SK-N-SH treated with all-trans-retinoic acid at 6 μM for 48 hours (cell line): ENCODE measurements at regions not wholly inside any gene's neighbourhood (a gene's known extent, or its start where the extent isn't known, plus 50 kb on each side); places are given as distances from the start of the nearest gene placed in this dataset.

Experiments used
- ATAC-seq: fragments of 200-7000 bp; cut with Tn5 transposase; 3 replicates; pipeline ENCODE4 v1.9.1; 2020; ENCODE audit warnings: mild to moderate bottlenecking, moderate library complexity
- ARNTL ChIP-seq: fragments of 450-650 bp; formaldehyde crosslinking; IDR thresholded peaks from 2 replicates; pipeline ENCODE4 v1.5.0; 2020; ENCODE audit warnings: low read depth, mild to moderate bottlenecking, moderate library complexity, borderline replicate concordance
- BACH2 ChIP-seq: fragments of 250-450 bp; sonication (Bioruptor Pico); IDR thresholded peaks from 2 replicates; pipeline ENCODE4 v1.9.0; 2021; ENCODE audit warnings: mild to moderate bottlenecking, borderline replicate concordance
- CSDC2 ChIP-seq: fragments of 250-450 bp; sonication (Bioruptor Pico); IDR thresholded peaks from 2 replicates; pipeline ENCODE4 v1.5.0; 2020; ENCODE audit warnings: mild to moderate bottlenecking, moderate library complexity
- ESRRG ChIP-seq: fragments of 250-450 bp; sonication (Bioruptor Pico); IDR thresholded peaks from 2 replicates; pipeline ENCODE4 v1.6.1; 2021; ENCODE audit warnings: mild to moderate bottlenecking
- GLIS3 ChIP-seq: fragments of 250-450 bp; sonication (Bioruptor Pico); IDR thresholded peaks from 2 replicates; pipeline ENCODE4 v1.5.0; 2020; ENCODE audit warnings: mild to moderate bottlenecking, moderate library complexity
- ISL1 ChIP-seq: fragments of 250-450 bp; sonication (Bioruptor Pico); IDR thresholded peaks from 2 replicates; pipeline ENCODE4 v2.1.2; 2022; ENCODE audit warnings: mild to moderate bottlenecking, moderate library complexity
- PATZ1 ChIP-seq: fragments of 250-450 bp; sonication (Bioruptor Pico); IDR thresholded peaks from 2 replicates; pipeline ENCODE4 v1.8.0; 2020; ENCODE audit warnings: mild to moderate bottlenecking, moderate library complexity, borderline replicate concordance
- PPARA ChIP-seq: fragments of 250-450 bp; sonication (Bioruptor Pico); IDR thresholded peaks from 2 replicates; pipeline ENCODE4 v1.5.0; 2020; ENCODE audit warnings: mild to moderate bottlenecking, borderline replicate concordance
- RARB ChIP-seq: fragments of 250-450 bp; sonication (Bioruptor Pico); IDR thresholded peaks from 2 replicates; pipeline ENCODE4 v1.8.0; 2021; ENCODE audit warnings: mild to moderate bottlenecking, moderate library complexity
- TCF4 ChIP-seq: fragments of 250-450 bp; sonication (Bioruptor Pico); IDR thresholded peaks from 2 replicates; pipeline ENCODE4 v1.8.0; 2021; ENCODE audit warnings: mild to moderate bottlenecking, moderate library complexity, borderline replicate concordance
- TOX ChIP-seq: fragments of 250-450 bp; sonication (Bioruptor Pico); IDR thresholded peaks from 2 replicates; pipeline ENCODE4 v1.8.0; 2021; ENCODE audit warnings: mild to moderate bottlenecking, moderate library complexity, borderline replicate concordance
- TSHZ2 ChIP-seq: fragments of 250-450 bp; sonication (Bioruptor Pico); IDR thresholded peaks from 2 replicates; pipeline ENCODE4 v1.5.0; 2020; ENCODE audit warnings: mild to moderate bottlenecking, moderate library complexity
- ZC3H10 ChIP-seq: fragments of 250-450 bp; sonication (Bioruptor Pico); IDR thresholded peaks from 2 replicates; pipeline ENCODE4 v1.5.1; 2021; ENCODE audit warnings: mild to moderate bottlenecking, moderate library complexity
- ZFP3 ChIP-seq: fragments of 250-450 bp; sonication (Bioruptor Pico); IDR thresholded peaks from 2 replicates; pipeline ENCODE4 v1.5.0; 2020; ENCODE audit warnings: mild to moderate bottlenecking, moderate library complexity
- ZNF70 ChIP-seq: fragments of 450-650 bp; formaldehyde crosslinking; IDR thresholded peaks from 2 replicates; pipeline ENCODE4 v1.5.0; 2020; ENCODE audit warnings: mild to moderate bottlenecking, moderate library complexity
- ZNF8 ChIP-seq: fragments of 450-650 bp; formaldehyde crosslinking; IDR thresholded peaks from 2 replicates; pipeline ENCODE4 v1.5.0; 2020; ENCODE audit warnings: mild to moderate bottlenecking, moderate library complexity
- TF ChIP-seq, protein P1 (sequence below): fragments of 250-450 bp; sonication (Bioruptor Pico); IDR thresholded peaks from 2 replicates; pipeline ENCODE4 v1.5.1; 2021; ENCODE audit warnings: mild to moderate bottlenecking, moderate library complexity
- TF ChIP-seq, protein P2 (sequence below): fragments of 250-450 bp; sonication (Bioruptor Pico); IDR thresholded peaks from 2 replicates; pipeline ENCODE4 v1.5.1; 2020; ENCODE audit warnings: low read depth, mild to moderate bottlenecking, moderate library complexity
- TF ChIP-seq, protein P3 (sequence below): fragments of 250-450 bp; sonication (Bioruptor Pico); IDR thresholded peaks from 2 replicates; pipeline ENCODE4 v1.8.0; 2021; ENCODE audit warnings: low read depth, mild to moderate bottlenecking, moderate library complexity, borderline replicate concordance

- peak; percentile 97 for ATAC-seq
Observed at GRCh38 chr2:7119132-7119835, 202.1 kb downstream of the RNF144A start.

DNA sequence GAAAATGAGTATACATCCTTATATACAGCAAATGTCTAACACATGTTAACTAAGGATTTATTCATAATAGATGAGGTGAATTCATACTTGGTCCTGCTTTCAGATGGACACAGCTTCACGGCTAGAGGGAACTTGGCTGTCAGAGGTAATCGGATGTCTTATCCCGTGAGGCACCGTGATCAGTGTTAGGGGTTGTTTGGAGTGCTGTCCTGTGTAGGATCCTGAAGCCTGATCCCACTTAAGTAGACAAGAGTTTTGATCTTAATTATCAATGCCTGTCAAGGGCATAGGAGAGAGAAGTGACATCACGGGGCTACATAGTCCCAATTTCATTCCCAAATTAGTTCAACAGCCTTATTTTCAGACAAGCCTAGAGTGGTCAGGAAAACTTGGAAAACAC, 204.6 kb downstream of the RNF144A start:
- TF ChIP-seq TOX (CRISPR knock-in tag) (no peak), CSDC2 (CRISPR knock-in tag) (no peak), ESRRG (no peak)
- no peak for ATAC-seq

More at GRCh38 chr2:7119132-7119835, 202.1 kb downstream of the RNF144A start:
- TF ChIP-seq ZNF70 (CRISPR knock-in tag) (peak; percentile 86), ISL1 (CRISPR knock-in tag) (peak; percentile 18; the same call in 1 of the 2 replicates), ZFP3 (CRISPR knock-in tag) (no peak)
- TF ChIP-seq, all 23 proteins: peak for 2

DNA sequence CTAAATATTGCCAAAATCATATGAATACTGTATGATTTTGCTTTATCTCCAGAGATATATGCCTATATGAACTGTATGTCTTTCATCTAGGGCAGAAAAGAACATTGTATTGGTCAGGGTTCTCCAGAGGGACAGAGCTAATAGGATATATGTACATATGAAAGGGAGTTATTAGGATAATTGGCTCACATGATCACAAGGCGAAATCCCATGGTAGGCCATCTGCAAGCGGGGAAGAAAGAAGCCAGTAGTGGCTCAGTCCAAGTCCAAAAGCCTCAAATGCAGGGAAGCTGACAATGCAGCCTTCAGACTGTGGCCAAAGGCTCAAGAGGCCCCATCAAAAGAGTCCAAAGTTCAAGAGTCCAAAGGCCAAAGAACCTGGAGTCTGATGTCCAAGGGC, 209.9 kb downstream of the RNF144A start:
- ATAC-seq, result no peak
- TF ChIP-seq ZNF70 (CRISPR knock-in tag), result no peak

DNA sequence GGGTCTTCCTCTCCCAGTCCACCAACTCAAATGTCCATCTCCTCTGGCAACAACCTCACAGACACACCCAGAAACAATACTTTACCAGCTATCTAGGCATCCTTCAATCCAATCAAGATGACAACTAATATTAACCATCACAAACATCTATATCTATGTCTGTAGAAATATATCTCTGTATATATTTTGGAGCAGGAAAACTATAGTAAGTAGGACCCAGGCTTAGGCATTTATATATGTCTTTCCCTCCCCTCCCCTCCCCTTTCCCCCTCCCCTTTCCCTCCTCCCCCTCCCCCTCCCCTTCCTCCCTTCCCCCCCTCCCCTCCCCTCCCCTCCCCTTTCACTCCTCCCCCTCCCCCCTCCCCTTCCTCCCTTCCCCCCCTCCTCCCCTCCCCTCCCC, 210.5 kb downstream of the RNF144A start:
- ATAC-seq, result no peak
- TF ChIP-seq RARB (CRISPR knock-in tag) (no peak), ZC3H10 (no peak), TCF4 (no peak), ZNF8 (no peak), ESRRG (no peak), ISL1 (CRISPR knock-in tag) (no peak), ARNTL (CRISPR knock-in tag) (no peak), GLIS3 (CRISPR knock-in tag) (no peak), BACH2 (CRISPR knock-in tag) (no peak), ZNF70 (CRISPR knock-in tag) (no peak), PPARA (CRISPR knock-in tag) (no peak)
- TF ChIP-seq, protein P1, sequence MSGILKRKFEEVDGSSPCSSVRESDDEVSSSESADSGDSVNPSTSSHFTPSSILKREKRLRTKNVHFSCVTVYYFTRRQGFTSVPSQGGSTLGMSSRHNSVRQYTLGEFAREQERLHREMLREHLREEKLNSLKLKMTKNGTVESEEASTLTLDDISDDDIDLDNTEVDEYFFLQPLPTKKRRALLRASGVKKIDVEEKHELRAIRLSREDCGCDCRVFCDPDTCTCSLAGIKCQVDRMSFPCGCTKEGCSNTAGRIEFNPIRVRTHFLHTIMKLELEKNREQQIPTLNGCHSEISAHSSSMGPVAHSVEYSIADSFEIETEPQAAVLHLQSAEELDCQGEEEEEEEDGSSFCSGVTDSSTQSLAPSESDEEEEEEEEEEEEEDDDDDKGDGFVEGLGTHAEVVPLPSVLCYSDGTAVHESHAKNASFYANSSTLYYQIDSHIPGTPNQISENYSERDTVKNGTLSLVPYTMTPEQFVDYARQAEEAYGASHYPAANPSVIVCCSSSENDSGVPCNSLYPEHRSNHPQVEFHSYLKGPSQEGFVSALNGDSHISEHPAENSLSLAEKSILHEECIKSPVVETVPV, result no peak

DNA sequence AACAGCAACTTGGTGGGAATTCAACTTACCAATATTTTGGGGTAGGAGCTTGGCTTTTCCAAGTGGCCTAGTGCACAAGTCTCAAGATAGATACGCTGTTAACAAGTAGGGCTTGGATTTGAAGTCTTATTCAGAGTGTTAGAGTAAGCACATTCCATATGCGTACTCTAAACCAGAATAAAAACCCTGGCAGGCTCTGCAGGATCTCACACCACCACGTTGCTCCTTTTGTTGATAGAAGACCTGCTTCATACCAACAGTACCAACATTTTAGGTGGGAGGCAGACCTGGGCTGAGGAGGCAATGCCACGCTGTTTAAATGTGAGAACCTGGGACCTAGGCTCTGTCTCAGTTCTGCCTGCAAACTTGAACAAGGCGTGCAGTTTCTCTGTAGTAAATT, 214.0 kb downstream of the RNF144A start:
- ATAC-seq, result no peak
- TF ChIP-seq ZNF70 (CRISPR knock-in tag), result no peak
- TF ChIP-seq BACH2 (CRISPR knock-in tag), result no peak
- TF ChIP-seq TSHZ2 (CRISPR knock-in tag), result no peak
- no peak for TF ChIP-seq ZC3H10
- no peak for TF ChIP-seq PATZ1

GRCh38 chr2:7132753-7133152, 215.5 kb downstream of the RNF144A start:
- TF ChIP-seq ZNF70 (CRISPR knock-in tag), result no peak
- no peak for TF ChIP-seq CSDC2 (CRISPR knock-in tag)
- no peak for TF ChIP-seq TOX (CRISPR knock-in tag)
- TF ChIP-seq, protein P2, sequence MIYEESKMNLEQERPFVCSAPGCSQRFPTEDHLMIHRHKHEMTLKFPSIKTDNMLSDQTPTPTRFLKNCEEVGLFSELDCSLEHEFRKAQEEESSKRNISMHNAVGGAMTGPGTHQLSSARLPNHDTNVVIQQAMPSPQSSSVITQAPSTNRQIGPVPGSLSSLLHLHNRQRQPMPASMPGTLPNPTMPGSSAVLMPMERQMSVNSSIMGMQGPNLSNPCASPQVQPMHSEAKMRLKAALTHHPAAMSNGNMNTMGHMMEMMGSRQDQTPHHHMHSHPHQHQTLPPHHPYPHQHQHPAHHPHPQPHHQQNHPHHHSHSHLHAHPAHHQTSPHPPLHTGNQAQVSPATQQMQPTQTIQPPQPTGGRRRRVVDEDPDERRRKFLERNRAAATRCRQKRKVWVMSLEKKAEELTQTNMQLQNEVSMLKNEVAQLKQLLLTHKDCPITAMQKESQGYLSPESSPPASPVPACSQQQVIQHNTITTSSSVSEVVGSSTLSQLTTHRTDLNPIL, result no peak
- TF ChIP-seq RARB (CRISPR knock-in tag), result no peak
- no peak for TF ChIP-seq ISL1 (CRISPR knock-in tag)
- TF ChIP-seq ZNF8, result no peak
- TF ChIP-seq, protein P3, sequence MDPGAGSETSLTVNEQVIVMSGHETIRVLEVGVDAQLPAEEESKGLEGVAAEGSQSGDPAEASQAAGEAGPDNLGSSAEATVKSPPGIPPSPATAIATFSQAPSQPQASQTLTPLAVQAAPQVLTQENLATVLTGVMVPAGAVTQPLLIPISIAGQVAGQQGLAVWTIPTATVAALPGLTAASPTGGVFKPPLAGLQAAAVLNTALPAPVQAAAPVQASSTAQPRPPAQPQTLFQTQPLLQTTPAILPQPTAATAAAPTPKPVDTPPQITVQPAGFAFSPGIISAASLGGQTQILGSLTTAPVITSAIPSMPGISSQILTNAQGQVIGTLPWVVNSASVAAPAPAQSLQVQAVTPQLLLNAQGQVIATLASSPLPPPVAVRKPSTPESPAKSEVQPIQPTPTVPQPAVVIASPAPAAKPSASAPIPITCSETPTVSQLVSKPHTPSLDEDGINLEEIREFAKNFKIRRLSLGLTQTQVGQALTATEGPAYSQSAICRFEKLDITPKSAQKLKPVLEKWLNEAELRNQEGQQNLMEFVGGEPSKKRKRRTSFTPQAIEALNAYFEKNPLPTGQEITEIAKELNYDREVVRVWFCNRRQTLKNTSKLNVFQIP, result no peak
- ATAC-seq, result no peak; the same call in 2 of the 3 replicates
